RPMI8226 (cell line): ENCODE measurements at regions not wholly inside any gene's neighbourhood (a gene's known extent, or its start where the extent isn't known, plus 50 kb on each side); places are given as distances from the start of the nearest gene placed in this dataset.
"Not testable (repeated sequence)": the region's sequence is repeated elsewhere in the genome, so short reads cannot be mapped to it uniquely, and the experiment has no call there.

Experiments
- DNase-seq: peaks from one replicate; pipeline ENCODE4 v3.0.0-alpha.2; 2015

DNA sequence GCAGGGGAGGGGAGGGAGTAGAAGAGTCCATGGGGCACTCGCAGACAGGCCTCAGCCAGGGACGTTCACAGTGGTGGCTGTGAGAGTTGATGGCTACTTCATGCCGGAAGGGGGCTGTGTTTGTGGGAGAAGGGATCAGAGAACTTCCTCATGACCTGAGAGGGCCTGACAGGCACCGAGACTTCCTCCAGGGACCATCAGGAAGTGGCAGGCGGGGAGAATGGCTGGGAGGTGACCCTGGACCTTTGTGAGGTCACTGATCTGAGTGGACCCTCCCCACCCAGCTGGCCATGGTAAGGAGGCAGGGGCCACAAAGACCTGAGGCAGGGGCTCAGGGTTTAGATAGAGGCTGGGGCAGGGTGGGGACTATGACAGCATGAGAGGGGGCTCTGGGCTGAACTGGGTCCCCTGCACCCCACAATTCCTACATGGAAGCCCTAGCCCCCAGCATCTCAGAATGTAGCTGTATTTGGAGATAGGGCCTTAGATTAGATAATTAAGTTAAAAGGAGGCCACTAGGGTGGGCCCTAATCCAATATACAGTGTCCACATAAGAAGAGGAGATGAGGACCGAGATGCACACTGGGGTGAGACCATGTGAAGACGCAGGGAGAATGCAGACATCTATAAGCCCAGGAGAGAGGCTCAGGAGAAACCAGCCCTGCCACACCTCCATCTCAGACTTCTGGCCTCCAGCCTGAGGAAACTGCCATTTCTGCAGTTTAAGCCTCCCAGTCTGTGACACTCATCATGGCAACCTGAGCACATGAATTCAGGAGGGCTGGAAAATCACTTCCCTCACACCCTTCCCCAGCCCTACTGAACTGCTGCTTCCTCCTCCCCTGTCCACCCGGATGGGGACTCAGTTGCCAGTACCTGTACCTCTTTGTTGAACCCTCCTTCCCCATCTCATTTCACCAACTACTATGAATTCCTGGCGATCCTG is 273.9 kb upstream of the ZNF32 start:
- DNase-seq: no peak

DNA sequence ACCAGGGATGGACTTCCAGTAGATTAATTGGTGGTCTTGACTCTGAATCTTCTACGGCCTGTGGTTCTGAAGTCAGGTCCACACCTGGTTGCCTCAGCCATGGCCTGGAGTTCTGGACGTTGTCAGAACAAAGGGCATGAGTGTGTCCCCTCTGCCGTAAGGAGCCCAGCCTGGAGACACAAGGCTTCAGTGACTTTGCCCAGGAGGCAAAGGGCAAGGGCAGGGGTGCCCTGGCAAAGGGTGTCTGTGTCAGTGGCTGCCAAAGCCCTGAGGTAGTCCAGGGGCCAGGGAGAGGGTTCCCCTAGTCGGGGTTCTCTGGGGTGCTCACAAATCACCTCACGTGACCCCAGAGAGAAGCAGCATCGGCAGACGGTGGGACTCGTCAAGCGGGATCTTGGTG is 273.2 kb upstream of the ZNF32 start:
- DNase-seq: no peak

- DNase-seq: no peak
Observed at GRCh38 chr10:43921478-43921877, 272.8 kb upstream of the ZNF32 start.

DNA sequence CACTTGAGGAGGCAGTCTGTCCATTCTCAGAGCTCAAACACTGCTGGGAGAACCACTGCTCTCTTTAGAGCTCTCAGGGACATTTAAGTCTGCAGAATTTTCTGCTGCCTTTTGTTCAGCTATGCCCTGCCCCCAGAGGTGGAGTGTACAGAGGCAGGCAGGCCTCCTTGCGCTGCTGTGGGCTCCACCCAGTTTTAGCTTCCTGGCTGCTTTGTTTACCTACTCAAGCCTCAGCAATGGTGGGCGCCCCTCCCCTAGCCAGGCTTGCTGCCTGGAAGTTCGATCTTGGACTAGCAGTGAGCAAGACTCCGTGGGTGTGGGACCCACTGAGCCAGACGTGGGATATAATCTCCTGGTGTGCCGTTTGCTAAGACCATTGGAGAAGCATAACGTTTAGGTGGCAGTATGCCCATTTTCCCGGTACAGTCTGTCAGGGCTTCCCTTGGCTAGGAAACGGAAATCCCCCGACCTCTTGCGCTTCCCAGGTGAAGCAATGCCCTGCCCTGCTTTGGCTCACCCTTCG is 271.6 kb upstream of the ZNF32 start:
- not testable (repeated sequence) for DNase-seq

- no peak for DNase-seq
Observed at GRCh38 chr10:43913676-43914235, 265.1 kb upstream of the ZNF32 start.

- no peak for DNase-seq
Observed at GRCh38 chr10:43912469-43912868, 263.8 kb upstream of the ZNF32 start.

DNA sequence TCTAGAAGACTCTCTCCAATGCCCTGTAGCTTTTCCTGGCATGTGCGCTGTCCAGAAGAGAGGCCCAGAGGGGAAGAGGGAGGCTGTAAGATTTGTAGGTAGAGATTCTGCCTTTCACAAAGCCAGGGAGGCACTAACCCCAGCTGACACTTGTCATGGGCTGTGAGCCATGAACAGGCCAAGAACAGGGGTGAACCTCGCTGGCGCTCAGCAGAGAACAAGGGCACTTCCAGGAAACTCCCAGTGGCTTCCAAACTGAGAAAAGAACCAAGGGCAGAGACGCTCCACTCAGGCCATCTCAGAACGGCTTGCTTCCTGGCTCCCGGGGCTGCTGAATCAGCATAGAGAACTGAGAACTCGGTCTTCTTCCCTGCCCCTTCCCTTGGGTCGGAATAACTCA is 257.8 kb upstream of the ZNF32 start:
- no peak for DNase-seq

GRCh38 chr10:43905512-43906236 is 257.0 kb upstream of the ZNF32 start:
- DNase-seq: no peak

DNA sequence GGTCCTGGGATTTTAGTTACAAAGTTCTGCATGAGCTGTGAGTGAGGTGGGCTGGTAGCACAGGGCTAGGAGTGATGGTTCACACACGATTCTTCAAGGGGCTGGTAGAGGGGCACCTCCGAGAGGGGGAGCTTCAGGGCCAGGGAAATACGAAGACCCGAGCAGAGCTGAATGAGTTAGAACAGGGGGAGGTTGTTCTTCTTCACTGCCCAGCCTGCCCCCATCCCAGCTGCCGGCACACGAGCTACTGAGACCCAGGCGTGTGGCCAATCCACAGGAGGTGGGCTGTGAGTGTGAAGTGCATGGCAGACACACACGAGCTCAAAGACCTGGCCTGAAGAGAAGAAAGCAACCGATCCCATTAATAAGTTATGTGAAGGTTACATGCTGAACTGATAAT is 256.2 kb upstream of the ZNF32 start:
- DNase-seq: no peak

GRCh38 chr10:43904301-43904700 is 255.6 kb upstream of the ZNF32 start:
- no peak for DNase-seq

DNA sequence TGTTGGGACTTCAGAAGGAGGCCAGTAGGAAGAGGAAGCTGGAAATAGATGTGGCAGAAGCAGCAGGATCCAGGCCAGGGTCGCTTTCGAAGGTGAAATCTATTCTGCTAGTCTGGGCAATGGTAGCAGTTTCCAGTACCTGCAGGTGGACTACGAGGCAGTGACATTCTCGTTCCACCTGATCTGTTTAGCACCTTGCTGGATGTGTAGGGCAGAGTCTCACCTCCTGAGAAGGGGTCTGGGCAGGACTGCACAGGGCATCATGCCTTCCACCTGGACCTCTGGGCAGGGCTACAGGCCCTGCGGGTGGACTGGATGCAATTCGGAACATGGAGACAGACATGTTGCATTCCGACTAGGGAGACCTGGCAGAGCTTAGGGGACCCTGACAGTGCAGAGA is 254.8 kb upstream of the ZNF32 start:
- DNase-seq: no peak

DNA sequence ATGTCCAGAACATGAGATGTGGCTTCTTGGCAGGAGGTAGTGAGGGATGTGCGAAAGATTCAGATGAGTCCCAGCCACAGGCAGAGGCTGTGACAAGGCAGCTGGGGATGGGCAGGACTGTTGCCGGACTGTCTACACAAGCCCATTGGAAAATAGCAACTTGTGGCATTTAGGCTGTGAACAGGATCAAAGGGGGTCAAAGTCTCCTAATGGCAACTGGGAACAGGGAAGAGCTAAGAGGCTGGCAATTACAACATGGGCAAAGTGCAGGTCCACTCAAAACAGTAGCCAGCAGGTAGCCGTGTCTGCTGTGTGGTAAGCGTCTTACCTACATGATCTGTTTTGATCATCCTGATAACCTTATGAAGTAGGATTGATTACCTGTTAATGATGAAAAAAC is 254.2 kb upstream of the ZNF32 start:
- no peak for DNase-seq

- DNase-seq: no peak
Observed at GRCh38 chr10:43901744-43902504, 253.2 kb upstream of the ZNF32 start.

- no peak for DNase-seq
Observed at GRCh38 chr10:43901302-43901701, 252.6 kb upstream of the ZNF32 start.

DNA sequence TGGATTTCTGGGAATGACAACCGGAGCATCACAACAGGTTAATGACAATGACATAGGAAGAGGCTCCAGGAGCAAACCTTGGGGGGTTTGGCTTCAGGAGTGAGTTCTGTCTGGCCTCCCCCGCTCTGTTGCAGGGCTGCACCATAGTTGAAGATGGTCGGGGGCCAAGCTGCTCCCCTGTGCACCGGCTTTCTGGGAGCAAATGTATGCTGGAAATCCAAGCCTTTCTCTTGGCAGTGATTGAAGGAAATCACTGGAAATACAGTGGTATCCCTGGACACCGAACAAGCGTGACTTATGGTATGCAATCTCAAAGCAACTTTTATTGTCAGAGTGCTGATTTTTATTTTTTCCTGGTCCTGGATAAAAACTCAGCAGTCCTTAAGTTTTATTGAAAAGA is 251.9 kb upstream of the ZNF32 start:
- no peak for DNase-seq

- DNase-seq: no peak
Observed at GRCh38 chr10:43899224-43899959, 250.7 kb upstream of the ZNF32 start.

- DNase-seq: no peak
Observed at GRCh38 chr10:43898592-43898991, 249.9 kb upstream of the ZNF32 start.

- no peak for DNase-seq
Observed at GRCh38 chr10:43897765-43898419, 249.2 kb upstream of the ZNF32 start.

- DNase-seq: no peak
Observed at GRCh38 chr10:43892062-43892770, 243.5 kb upstream of the ZNF32 start.

- DNase-seq: no peak
Observed at GRCh38 chr10:43891241-43891640, 242.6 kb upstream of the ZNF32 start.

GRCh38 chr10:43890124-43890523 is 241.4 kb upstream of the ZNF32 start:
- no peak for DNase-seq
